Prostate gland (tissue), 2 donors: ENCODE measurements at regions not wholly inside any gene's neighbourhood (a gene's known extent, or its start where the extent isn't known, plus 50 kb on each side); places are given as distances from the start of the nearest gene placed in this dataset.

ENCODE experiments used
- POLR2AphosphoS5 ChIP-seq: sonication (generic); formaldehyde crosslinking; IDR thresholded peaks from one replicate; pipeline ENCODE4 v1.6.1; 2017; ENCODE audit warnings: antibody characterized with exemption
- TF ChIP-seq, protein P1 (sequence below), 4 experiments: fragments of 200-600 bp in 2 of 4; fragments of 450-650 bp in 2 of 4; sonication (generic) in 2 of 4; IDR thresholded peaks; 1 replicate in 3 of 4; 2 replicates in 1 of 4; pipeline ENCODE4 v1.5.1; 2016 to 2019; ENCODE audit warnings: antibody characterized with exemption in 4 of 4, mild to moderate bottlenecking in 2 of 4, moderate library complexity in 2 of 4

DNA sequence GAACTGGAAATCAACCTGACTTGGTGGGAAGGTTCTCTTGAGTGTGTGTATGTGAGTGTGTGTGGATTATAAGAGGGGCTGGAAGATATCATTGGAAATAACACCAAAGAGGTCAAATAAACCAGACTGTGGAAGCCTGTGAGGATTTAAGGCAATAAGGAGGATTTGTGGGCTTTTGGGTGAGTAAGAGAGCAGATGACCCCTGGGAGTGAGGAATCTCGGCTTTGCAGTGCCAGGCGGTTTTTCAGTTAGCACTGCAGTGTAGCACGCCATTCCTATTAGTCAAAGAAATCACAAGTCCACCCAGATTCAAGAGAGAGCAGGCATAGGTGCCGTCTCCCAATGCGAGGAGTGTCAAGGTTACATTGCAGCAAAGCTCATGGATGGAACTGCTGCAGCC lies 63.3 kb downstream of the CALM1 start:
- TF ChIP-seq, protein P1, sequence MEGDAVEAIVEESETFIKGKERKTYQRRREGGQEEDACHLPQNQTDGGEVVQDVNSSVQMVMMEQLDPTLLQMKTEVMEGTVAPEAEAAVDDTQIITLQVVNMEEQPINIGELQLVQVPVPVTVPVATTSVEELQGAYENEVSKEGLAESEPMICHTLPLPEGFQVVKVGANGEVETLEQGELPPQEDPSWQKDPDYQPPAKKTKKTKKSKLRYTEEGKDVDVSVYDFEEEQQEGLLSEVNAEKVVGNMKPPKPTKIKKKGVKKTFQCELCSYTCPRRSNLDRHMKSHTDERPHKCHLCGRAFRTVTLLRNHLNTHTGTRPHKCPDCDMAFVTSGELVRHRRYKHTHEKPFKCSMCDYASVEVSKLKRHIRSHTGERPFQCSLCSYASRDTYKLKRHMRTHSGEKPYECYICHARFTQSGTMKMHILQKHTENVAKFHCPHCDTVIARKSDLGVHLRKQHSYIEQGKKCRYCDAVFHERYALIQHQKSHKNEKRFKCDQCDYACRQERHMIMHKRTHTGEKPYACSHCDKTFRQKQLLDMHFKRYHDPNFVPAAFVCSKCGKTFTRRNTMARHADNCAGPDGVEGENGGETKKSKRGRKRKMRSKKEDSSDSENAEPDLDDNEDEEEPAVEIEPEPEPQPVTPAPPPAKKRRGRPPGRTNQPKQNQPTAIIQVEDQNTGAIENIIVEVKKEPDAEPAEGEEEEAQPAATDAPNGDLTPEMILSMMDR (IDR thresholded peaks at IDR 0.05): no peak
- TF ChIP-seq POLR2AphosphoS5: no peak
